MM.1S (cell line): ENCODE measurements at regions not wholly inside any gene's neighbourhood (a gene's known extent, or its start where the extent isn't known, plus 50 kb on each side); places are given as distances from the start of the nearest gene placed in this dataset.

ENCODE experiments used
- DNase-seq: peaks from one replicate; pipeline ENCODE4 v3.0.0-alpha.2; 2015
- H2AFZ ChIP-seq: fragments of 300-600 bp; sonication (generic); 2 replicates; pipeline ENCODE4 v1.6.0; 2016; ENCODE audit warnings: antibody characterized with exemption, low read length
- H3F3A ChIP-seq: fragments of 300-600 bp; sonication (generic); 2 replicates; pipeline ENCODE4 v1.6.1; 2016; ENCODE audit warnings: mild to moderate bottlenecking, antibody characterized with exemption, low read length, moderate library complexity, mixed read lengths; ENCODE audit not compliant: insufficient read depth
- H3K27ac ChIP-seq: fragments of 300-600 bp; sonication (generic); 2 replicates; pipeline ENCODE4 v1.5.1; 2016; ENCODE audit warnings: mild to moderate bottlenecking, low read length
- H3K27me3 ChIP-seq: fragments of 300-600 bp; sonication (generic); replicated peaks from 2 replicates; pipeline ENCODE4 v1.6.0; 2016; ENCODE audit warnings: low read length; ENCODE audit not compliant: insufficient read depth
- H3K36me3 ChIP-seq: fragments of 300-600 bp; sonication (generic); replicated peaks from 2 replicates; pipeline ENCODE4 v1.6.1; 2016; ENCODE audit warnings: mild to moderate bottlenecking, low read length, mixed read lengths; ENCODE audit not compliant: insufficient read depth
- H3K4me1 ChIP-seq: fragments of 300-600 bp; sonication (generic); 2 replicates; pipeline ENCODE4 v1.6.1; 2016; ENCODE audit warnings: low read length, mixed read lengths
- H3K4me2 ChIP-seq: fragments of 300-600 bp; sonication (generic); 2 replicates; pipeline ENCODE4 v1.6.0; 2016; ENCODE audit warnings: low read depth, low read length
- H3K4me3 ChIP-seq: fragments of 300-600 bp; sonication (generic); 2 replicates; pipeline ENCODE4 v1.5.1; 2016; ENCODE audit warnings: low read length, mixed read lengths
- H3K79me2 ChIP-seq: fragments of 300-600 bp; sonication (generic); 2 replicates; pipeline ENCODE4 v1.6.1; 2016; ENCODE audit warnings: mixed run types, low read length, mixed read lengths
- H3K9ac ChIP-seq: fragments of 300-600 bp; sonication (generic); 2 replicates; pipeline ENCODE4 v1.6.1; 2016; ENCODE audit warnings: low read length, mixed read lengths
- H3K9me2 ChIP-seq: fragments of 300-600 bp; sonication (generic); replicated peaks from 2 replicates; pipeline ENCODE4 v1.6.1; 2016; ENCODE audit warnings: mild to moderate bottlenecking, low read length, mixed read lengths; ENCODE audit not compliant: insufficient read depth
- H3K9me3 ChIP-seq: fragments of 300-600 bp; sonication (generic); replicated peaks from 2 replicates; pipeline ENCODE4 v1.6.1; 2016; ENCODE audit warnings: mild to moderate bottlenecking, low read length, mixed read lengths; ENCODE audit not compliant: insufficient read depth
- H4K20me1 ChIP-seq: fragments of 300-600 bp; sonication (generic); 2 replicates; pipeline ENCODE4 v1.6.1; 2016; ENCODE audit warnings: mild to moderate bottlenecking, low read length, moderate library complexity, mixed read lengths; ENCODE audit not compliant: insufficient read depth
- CTCF ChIP-seq: fragments of 300-600 bp; sonication (generic); IDR thresholded peaks from 2 replicates; pipeline ENCODE4 v1.5.1; 2016; ENCODE audit warnings: antibody characterized with exemption, low read length, mixed read lengths
- EZH2 ChIP-seq: fragments of 300-600 bp; sonication (generic); optimal IDR thresholded peaks from 2 replicates; pipeline ENCODE3; 2017; ENCODE audit warnings: low read depth, mild to moderate bottlenecking, antibody characterized with exemption, low read length, mixed read lengths
- EZH2phosphoT487 ChIP-seq: fragments of 300-600 bp; sonication (generic); IDR thresholded peaks from 2 replicates; pipeline ENCODE4 v1.6.1; 2018; ENCODE audit warnings: antibody characterized with exemption, low read length

GRCh38 chr13:103852036-103852435 lies 785.8 kb upstream of the SLC10A2 start:
- no peaks in the 10 kb centered on the region for H3K79me2 ChIP-seq
- H3K9me3 ChIP-seq, result no peaks in the 10 kb centered on the region
- no peaks in the 10 kb centered on the region for H3K9me2 ChIP-seq
- no peaks in the 10 kb centered on the region for H3K36me3 ChIP-seq
- no peak for TF ChIP-seq EZH2
- TF ChIP-seq EZH2phosphoT487, result no peak
- TF ChIP-seq CTCF, result no peak
- no peak overlapping the region for H3K27ac ChIP-seq
- no peak overlapping the region for H3K4me2 ChIP-seq
- H2AFZ ChIP-seq, result no peak overlapping the region
- H3K4me1 ChIP-seq, result no peaks in the 10 kb centered on the region
- DNase-seq, result no peak
- no peak overlapping the region for H3K9ac ChIP-seq
- H3K27me3 ChIP-seq, result no peaks in the 10 kb centered on the region
- no peaks in the 10 kb centered on the region for H3F3A ChIP-seq
- no peaks in the 10 kb centered on the region for H4K20me1 ChIP-seq
- no peak overlapping the region for H3K4me3 ChIP-seq

GRCh38 chr13:103844471-103844870 lies 778.3 kb upstream of the SLC10A2 start:
- no peaks in the 10 kb centered on the region for H3K4me1 ChIP-seq
- no peaks in the 10 kb centered on the region for H3K9me2 ChIP-seq
- H2AFZ ChIP-seq, result no peak overlapping the region
- no peaks in the 10 kb centered on the region for H3K79me2 ChIP-seq
- no peak overlapping the region for H3K9ac ChIP-seq
- no peaks in the 10 kb centered on the region for H3K9me3 ChIP-seq
- no peaks in the 10 kb centered on the region for H3F3A ChIP-seq
- DNase-seq, result no peak
- H4K20me1 ChIP-seq, result no peaks in the 10 kb centered on the region
- no peak overlapping the region for H3K27ac ChIP-seq
- H3K4me3 ChIP-seq, result no peak overlapping the region
- H3K27me3 ChIP-seq, result no peaks in the 10 kb centered on the region
- H3K36me3 ChIP-seq, result no peaks in the 10 kb centered on the region
- no peak for TF ChIP-seq EZH2phosphoT487
- no peak for TF ChIP-seq EZH2
- no peak for TF ChIP-seq CTCF
- H3K4me2 ChIP-seq, result no peak overlapping the region

GRCh38 chr13:103839460-103839859 lies 773.2 kb upstream of the SLC10A2 start:
- Histone ChIP-seq H3K36me3 (no peaks in the 10 kb centered on the region), H3K27me3 (no peaks in the 10 kb centered on the region), H3K4me3 (no peak overlapping the region), H3K9me2 (no peaks in the 10 kb centered on the region), H3K9me3 (no peaks in the 10 kb centered on the region), H3K4me2 (no peak overlapping the region), H3K4me1 (no peaks in the 10 kb centered on the region), H3F3A (no peaks in the 10 kb centered on the region), H2AFZ (no peak overlapping the region), H4K20me1 (no peaks in the 10 kb centered on the region), H3K9ac (no peak overlapping the region), H3K27ac (no peak overlapping the region), H3K79me2 (no peaks in the 10 kb centered on the region)
- DNase-seq, result no peak
- TF ChIP-seq CTCF (no peak), EZH2 (no peak), EZH2phosphoT487 (no peak)
